ENCODE measurements at regions not wholly inside any gene's neighbourhood (a gene's known extent, or its start where the extent isn't known, plus 50 kb on each side); places are given as distances from the start of the nearest gene placed in this dataset.

DNA sequence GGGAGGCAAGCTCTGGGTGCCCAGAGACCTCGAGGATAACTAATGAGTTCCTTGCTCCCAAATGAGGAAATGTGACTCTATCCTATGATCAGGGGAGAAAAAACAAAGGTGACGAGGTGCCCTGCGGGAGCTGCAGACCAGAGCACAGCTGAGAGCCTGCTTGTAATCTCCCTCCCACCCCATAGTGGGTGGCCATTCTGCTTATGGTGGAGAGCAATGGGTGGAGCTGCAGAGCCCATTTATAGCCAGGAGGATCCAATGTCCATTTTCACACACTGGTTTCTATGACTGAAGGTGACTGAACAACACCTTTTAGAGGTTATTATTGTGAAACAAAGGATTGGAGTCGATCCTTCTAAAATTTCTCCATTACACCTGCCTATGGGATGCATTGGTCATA, 153.3 kb downstream of the COL6A3 start:
- H3K27ac ChIP-seq: no peak overlapping the region
- no peaks in the 10 kb centered on the region for H3K27me3 ChIP-seq
- intact Hi-C loops (cut with DNase I): loop anchor here in 1 of 4 donors (10.0 kb wide), 1 partner anchor 64 kb away; no protein-coding TSS in a partner anchor
- H3K36me3 ChIP-seq: no peaks in the 10 kb centered on the region
- 85 to 91% (median 88%) methylated on average over 4 of the region's 4 CpGs for WGBS, 3 donors
- no peak for DNase-seq
- H3K4me3 ChIP-seq: no peak overlapping the region
- peaks cover 16% of the 10 kb centered on the region for H3K4me1 ChIP-seq (ENCODE audit: insufficient read depth)
- TF ChIP-seq, protein P1, sequence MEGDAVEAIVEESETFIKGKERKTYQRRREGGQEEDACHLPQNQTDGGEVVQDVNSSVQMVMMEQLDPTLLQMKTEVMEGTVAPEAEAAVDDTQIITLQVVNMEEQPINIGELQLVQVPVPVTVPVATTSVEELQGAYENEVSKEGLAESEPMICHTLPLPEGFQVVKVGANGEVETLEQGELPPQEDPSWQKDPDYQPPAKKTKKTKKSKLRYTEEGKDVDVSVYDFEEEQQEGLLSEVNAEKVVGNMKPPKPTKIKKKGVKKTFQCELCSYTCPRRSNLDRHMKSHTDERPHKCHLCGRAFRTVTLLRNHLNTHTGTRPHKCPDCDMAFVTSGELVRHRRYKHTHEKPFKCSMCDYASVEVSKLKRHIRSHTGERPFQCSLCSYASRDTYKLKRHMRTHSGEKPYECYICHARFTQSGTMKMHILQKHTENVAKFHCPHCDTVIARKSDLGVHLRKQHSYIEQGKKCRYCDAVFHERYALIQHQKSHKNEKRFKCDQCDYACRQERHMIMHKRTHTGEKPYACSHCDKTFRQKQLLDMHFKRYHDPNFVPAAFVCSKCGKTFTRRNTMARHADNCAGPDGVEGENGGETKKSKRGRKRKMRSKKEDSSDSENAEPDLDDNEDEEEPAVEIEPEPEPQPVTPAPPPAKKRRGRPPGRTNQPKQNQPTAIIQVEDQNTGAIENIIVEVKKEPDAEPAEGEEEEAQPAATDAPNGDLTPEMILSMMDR (IDR thresholded peaks at IDR 0.05): no peak
- TF ChIP-seq EP300 (IDR thresholded peaks at IDR 0.05) (no peak), POLR2A (IDR thresholded peaks at IDR 0.05) (no peak)
- no peaks in the 10 kb centered on the region for H3K9me3 ChIP-seq

DNA sequence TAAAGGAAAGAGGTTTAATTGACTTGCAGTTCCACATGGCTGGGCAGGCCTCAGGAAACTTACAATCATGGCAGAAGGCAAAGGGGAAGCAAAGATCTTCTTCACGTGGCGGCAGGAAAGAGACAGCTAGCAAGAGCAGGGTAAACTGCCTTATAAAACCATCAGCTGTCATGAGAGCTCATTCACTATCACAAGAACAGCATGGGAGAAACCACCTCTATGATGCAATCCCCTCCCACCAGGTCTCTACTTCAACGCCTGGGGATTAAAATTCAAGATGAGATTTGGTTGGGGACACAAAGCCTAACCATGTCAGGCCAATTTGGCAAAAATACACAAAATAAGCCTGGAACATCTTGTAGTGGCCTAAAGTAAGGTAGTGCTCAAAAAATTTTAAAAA, 152.6 kb downstream of the COL6A3 start:
- Histone ChIP-seq H3K36me3 (no peaks in the 10 kb centered on the region), H3K4me1 (ENCODE audit: insufficient read depth) (peaks cover 14% of the 10 kb centered on the region), H3K9me3 (no peaks in the 10 kb centered on the region), H3K4me3 (no peak overlapping the region), H3K27me3 (no peaks in the 10 kb centered on the region), H3K27ac (no peak overlapping the region)
- no peak for DNase-seq
- TF ChIP-seq, protein P1 (IDR thresholded peaks at IDR 0.05): no peak
- TF ChIP-seq EP300 (IDR thresholded peaks at IDR 0.05) (no peak), POLR2A (IDR thresholded peaks at IDR 0.05) (no peak)
- WGBS, 3 donors: 89 to 95% (median 92%) methylated on average over 3 of the region's 3 CpGs
- intact Hi-C loops (cut with DNase I): loop anchor here in 1 of 4 donors (10.0 kb wide), 1 partner anchor 63 kb away; no protein-coding TSS in a partner anchor

- intact Hi-C loops (cut with DNase I): loop anchor here in 1 of 4 donors (10.0 kb wide), 1 partner anchor 62 kb away; no protein-coding TSS in a partner anchor
- H3K27ac ChIP-seq: no peak overlapping the region
- WGBS, 3 donors: 85 to 89% (median 87%) methylated on average over 10 of the region's 10 CpGs
- no peak for DNase-seq
- no peak overlapping the region for H3K4me3 ChIP-seq
- no peaks in the 10 kb centered on the region for H3K9me3 ChIP-seq
- no peak for TF ChIP-seq EP300 (IDR thresholded peaks at IDR 0.05)
- no peak for TF ChIP-seq POLR2A (IDR thresholded peaks at IDR 0.05)
- TF ChIP-seq, protein P1 (IDR thresholded peaks at IDR 0.05): no peak
- H3K27me3 ChIP-seq: no peaks in the 10 kb centered on the region
- H3K4me1 ChIP-seq (ENCODE audit: insufficient read depth): peaks cover 10% of the 10 kb centered on the region
- H3K36me3 ChIP-seq: no peaks in the 10 kb centered on the region
Observed at GRCh38 chr2:237262838-237263771, 150.9 kb downstream of the COL6A3 start.

DNA sequence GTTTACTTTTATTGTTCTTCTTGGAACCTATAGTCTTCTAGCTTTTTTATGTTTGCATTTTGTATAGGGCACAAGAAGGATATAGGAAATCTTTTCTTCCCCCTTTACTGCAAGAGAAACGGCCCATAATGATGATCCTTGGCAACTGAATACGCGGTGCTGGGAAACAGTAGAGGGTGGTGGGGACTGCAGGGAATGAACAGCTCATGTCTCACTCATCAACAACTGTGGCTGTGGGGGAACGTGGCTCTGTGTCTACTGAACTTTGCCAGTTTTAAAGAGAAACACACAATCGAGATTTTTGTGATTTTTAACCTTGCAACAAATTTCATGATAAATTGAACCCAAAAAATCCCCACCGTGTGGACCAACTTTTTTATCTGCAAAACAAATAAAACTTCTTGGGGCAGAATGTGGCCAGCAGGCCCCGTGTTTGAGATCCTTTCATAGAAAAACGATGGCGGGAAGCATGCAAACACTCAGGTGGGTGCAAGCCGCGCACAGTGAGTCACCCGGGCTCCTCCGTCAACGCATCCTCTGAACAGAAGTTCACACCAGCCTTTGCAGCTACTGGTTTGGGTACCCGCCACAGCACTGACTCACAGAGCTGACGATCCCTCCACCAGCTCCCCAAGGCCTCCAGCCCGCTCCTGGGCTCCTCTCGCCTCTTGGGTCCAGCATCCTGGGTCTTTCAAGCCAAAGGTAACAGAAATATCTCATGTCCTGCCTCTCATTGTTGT, 149.3 kb downstream of the COL6A3 start:
- WGBS, 3 donors: 82% methylated on average over 18 of the region's 18 CpGs
- intact Hi-C loops (cut with DNase I): loop anchor here in 1 of 4 donors (10.0 kb wide), 1 partner anchor 60 kb away; no protein-coding TSS in a partner anchor
- H3K4me1 ChIP-seq (ENCODE audit: insufficient read depth): peaks cover 6% of the 10 kb centered on the region

More for the DNA sequence above, 149.3 kb downstream of the COL6A3 start:
- TF ChIP-seq, protein P1 (IDR thresholded peaks at IDR 0.05): no peak
- TF ChIP-seq POLR2A (IDR thresholded peaks at IDR 0.05) (no peak), EP300 (IDR thresholded peaks at IDR 0.05) (no peak)
- no peaks in the 10 kb centered on the region for H3K36me3 ChIP-seq
- H3K4me3 ChIP-seq: no peak overlapping the region
- no peaks in the 10 kb centered on the region for H3K27me3 ChIP-seq
- no peak for DNase-seq
- no peaks in the 10 kb centered on the region for H3K9me3 ChIP-seq
- no peak overlapping the region for H3K27ac ChIP-seq

Data from ovary (tissue), 7 donors.